Stimulated activated CD8-positive, alpha-beta memory T cell treated with anti-CD3 and anti-CD28 coated beads, Interleukin-15, amount 100 ng/mL, for 48 hours (primary cell): ENCODE measurements at regions not wholly inside any gene's neighbourhood (a gene's known extent, or its start where the extent isn't known, plus 50 kb on each side); places are given as distances from the start of the nearest gene placed in this dataset.

Source experiments
- DNase-seq, 2 donors: peaks; one replicate each; pipeline ENCODE4 v3.0.0-alpha.2; 2020; ENCODE audit warnings: low read depth in 2 of 2

GRCh38 chr13:106723036-106723435 lies 155.1 kb upstream of the ARGLU1 start:
- no peak for DNase-seq

- DNase-seq = no peak
Measured at GRCh38 chr13:106722620-106723019, 154.7 kb upstream of the ARGLU1 start.

GRCh38 chr13:106721599-106721998 lies 153.7 kb upstream of the ARGLU1 start:
- no peak for DNase-seq

- no peak for DNase-seq
Measured at GRCh38 chr13:106714271-106714982, 146.5 kb upstream of the ARGLU1 start.

GRCh38 chr13:106712381-106712780 lies 144.4 kb upstream of the ARGLU1 start:
- no peak for DNase-seq

GRCh38 chr13:106710266-106710665 lies 142.3 kb upstream of the ARGLU1 start:
- DNase-seq = no peak

- DNase-seq = no peak
Measured at GRCh38 chr13:106709522-106709921, 141.6 kb upstream of the ARGLU1 start.

- DNase-seq = no peak
Measured at GRCh38 chr13:106702505-106702904, 134.6 kb upstream of the ARGLU1 start.

GRCh38 chr13:106701771-106702341 lies 133.9 kb upstream of the ARGLU1 start:
- no peak for DNase-seq

GRCh38 chr13:106700439-106700838 lies 132.5 kb upstream of the ARGLU1 start:
- no peak for DNase-seq

- no peak for DNase-seq
Measured at GRCh38 chr13:106700007-106700406, 132.1 kb upstream of the ARGLU1 start.

- no peak for DNase-seq
Measured at GRCh38 chr13:106699311-106699710, 131.4 kb upstream of the ARGLU1 start.

GRCh38 chr13:106696719-106697118 lies 128.8 kb upstream of the ARGLU1 start:
- DNase-seq = no peak

- no peak for DNase-seq
Measured at GRCh38 chr13:106696140-106696539, 128.2 kb upstream of the ARGLU1 start.

GRCh38 chr13:106695139-106695538 lies 127.2 kb upstream of the ARGLU1 start:
- DNase-seq = no peak

- DNase-seq = no peak
Measured at GRCh38 chr13:106691861-106692260, 123.9 kb upstream of the ARGLU1 start.

- DNase-seq = no peak
Measured at GRCh38 chr13:106691341-106691740, 123.4 kb upstream of the ARGLU1 start.

GRCh38 chr13:106690779-106691178 lies 122.8 kb upstream of the ARGLU1 start:
- no peak for DNase-seq

GRCh38 chr13:106689906-106690305 lies 122.0 kb upstream of the ARGLU1 start:
- no peak for DNase-seq

- no peak for DNase-seq
Measured at GRCh38 chr13:106688940-106689339, 121.0 kb upstream of the ARGLU1 start.

- DNase-seq = no peak
Measured at GRCh38 chr13:106686163-106686562, 118.2 kb upstream of the ARGLU1 start.

- DNase-seq = no peak
Measured at GRCh38 chr13:106685143-106685542, 117.2 kb upstream of the ARGLU1 start.

- DNase-seq = no peak
Measured at GRCh38 chr13:106683918-106684317, 116.0 kb upstream of the ARGLU1 start.

- no peak for DNase-seq
Measured at GRCh38 chr13:106683179-106683578, 115.2 kb upstream of the ARGLU1 start.
